Astrocyte of the spinal cord (primary cell): ENCODE measurements at regions not wholly inside any gene's neighbourhood (a gene's known extent, or its start where the extent isn't known, plus 50 kb on each side); places are given as distances from the start of the nearest gene placed in this dataset.

ENCODE experiments used
- DNase-seq: peaks from one replicate; pipeline ENCODE4 v3.0.0; 2011; ENCODE audit warnings: low read depth, low spot score
- H3K4me3 ChIP-seq: 2 replicates; pipeline ENCODE4 v1.5.1; 2011; ENCODE audit warnings: low read depth, mild to moderate bottlenecking, low read length, moderate library complexity
- CTCF ChIP-seq: IDR thresholded peaks from 2 replicates; pipeline ENCODE4 v1.5.1; 2012; ENCODE audit warnings: low read depth, mild to moderate bottlenecking, low read length, inconsistent platforms
- in situ Hi-C: cut with HindIII; loops from 2 replicates; pipeline ENCODE4 v1.10.0; 2017; ENCODE audit warnings: low sequenced_read_pairs

DNA sequence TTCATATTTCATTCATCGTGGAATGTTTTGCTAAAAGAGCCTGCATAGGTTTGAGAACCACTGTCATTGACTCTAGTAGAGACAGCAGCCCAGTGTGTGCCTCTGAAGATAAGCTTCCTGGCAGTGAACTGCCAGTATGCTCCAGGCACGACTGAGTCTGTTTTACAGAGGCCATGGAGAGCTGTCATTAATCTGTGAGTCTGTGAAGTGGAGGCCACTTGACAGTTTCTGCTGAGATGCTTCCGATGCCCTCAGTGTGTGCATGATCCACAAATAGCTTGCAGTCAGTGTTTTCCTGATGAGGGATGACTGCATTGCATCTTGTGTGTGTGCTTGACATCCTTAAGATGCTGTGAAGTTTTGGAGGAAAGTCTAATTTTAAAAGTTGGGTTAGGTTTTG lies 162.2 kb downstream of the PFKFB3 start:
- in situ Hi-C loops = no loop called here
- TF ChIP-seq CTCF = no peak
- no peak for DNase-seq
- no peak overlapping the region for H3K4me3 ChIP-seq

GRCh38 chr10:6365384-6365783 lies 162.7 kb downstream of the PFKFB3 start:
- no peak for TF ChIP-seq CTCF
- in situ Hi-C loops = no loop called here
- no peak for DNase-seq
- no peak overlapping the region for H3K4me3 ChIP-seq
